UCSD-AML1 (cell line): ENCODE measurements at regions not wholly inside any gene's neighbourhood (a gene's known extent, or its start where the extent isn't known, plus 50 kb on each side); places are given as distances from the start of the nearest gene placed in this dataset.

Source experiments
- DNase-seq: peaks from one replicate; lab custom pipeline; 2025; ENCODE audit not compliant: unreplicated experiment; lab: John Stamatoyannopoulos, UW

DNA sequence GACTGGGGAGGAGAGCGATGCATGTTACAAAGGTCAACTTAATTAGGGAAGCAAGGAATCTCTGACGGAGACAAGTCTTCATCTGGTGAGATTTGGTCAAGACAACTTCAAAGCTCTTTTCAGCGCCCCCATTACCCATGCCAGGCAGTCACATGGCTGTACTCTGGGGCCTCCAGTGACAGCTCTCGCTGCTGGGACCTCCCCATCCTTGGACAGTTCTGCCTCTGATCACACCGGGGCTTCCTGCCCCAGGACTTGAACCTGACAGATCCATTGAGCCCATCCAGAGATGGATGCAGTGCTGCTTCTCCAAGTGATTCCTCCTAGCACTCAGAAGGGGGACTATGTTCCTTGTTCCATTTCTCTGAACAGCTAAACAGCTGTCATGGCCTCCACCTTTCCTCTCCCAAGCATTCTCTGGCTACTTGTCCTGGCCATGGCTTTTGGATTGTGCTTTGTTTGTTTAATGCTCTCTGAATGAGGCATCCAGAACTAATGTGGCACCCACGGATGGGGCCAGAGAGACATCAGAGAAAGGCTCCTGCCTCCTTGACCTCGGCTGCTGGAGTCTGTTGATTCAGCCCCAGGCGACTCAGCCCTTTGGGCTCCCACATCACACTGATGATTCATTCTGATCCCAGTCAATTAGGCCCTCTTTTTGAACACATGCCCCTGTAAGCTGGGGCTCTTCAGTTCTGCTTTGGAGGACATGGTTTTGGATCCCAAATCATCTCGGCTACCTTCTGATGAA, 122.1 kb upstream of the ADAMTS16 start:
- no peak for DNase-seq

DNA sequence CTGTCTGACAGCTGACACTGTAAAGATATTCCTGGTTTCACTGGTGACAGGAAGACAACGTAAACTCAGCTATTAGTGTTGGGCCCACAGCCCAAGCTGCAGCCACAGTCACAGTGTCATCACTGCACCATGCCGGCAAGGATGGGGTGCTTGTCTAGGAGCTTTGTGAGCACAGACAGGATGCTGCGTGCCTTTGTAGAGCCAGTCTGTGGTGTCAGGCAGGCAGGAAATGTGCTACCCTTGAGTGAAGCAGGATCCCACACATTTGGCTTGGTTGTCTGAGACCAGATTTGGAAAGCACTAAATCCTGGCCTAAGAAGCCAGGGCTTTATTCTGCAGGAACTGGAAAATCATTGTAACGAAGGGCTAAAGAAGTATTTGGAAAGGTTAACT, 121.6 kb upstream of the ADAMTS16 start:
- DNase-seq = no peak

DNA sequence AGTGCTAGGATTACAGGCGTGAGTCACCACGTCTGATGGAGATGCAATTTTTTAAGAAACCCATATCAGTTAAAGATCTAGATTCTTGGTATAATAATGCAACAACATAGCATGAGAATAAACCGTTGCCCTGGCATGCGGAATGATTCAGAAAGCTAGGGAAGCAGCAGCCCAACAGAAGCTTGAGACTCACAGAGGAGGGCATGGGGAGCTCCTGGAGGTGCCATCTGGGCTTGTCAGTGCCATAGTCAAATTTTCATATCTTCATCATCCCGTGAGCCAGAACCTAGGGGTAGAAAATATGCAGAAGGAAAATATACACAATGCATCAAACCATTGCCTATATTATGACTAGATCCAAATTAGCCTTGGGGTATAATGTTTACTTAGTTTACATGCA, 118.7 kb upstream of the ADAMTS16 start:
- DNase-seq = no peak

- no peak for DNase-seq
These were observed 114.9 kb upstream of the ADAMTS16 start for GRCh38 chr5:5025098-5025773.

DNA sequence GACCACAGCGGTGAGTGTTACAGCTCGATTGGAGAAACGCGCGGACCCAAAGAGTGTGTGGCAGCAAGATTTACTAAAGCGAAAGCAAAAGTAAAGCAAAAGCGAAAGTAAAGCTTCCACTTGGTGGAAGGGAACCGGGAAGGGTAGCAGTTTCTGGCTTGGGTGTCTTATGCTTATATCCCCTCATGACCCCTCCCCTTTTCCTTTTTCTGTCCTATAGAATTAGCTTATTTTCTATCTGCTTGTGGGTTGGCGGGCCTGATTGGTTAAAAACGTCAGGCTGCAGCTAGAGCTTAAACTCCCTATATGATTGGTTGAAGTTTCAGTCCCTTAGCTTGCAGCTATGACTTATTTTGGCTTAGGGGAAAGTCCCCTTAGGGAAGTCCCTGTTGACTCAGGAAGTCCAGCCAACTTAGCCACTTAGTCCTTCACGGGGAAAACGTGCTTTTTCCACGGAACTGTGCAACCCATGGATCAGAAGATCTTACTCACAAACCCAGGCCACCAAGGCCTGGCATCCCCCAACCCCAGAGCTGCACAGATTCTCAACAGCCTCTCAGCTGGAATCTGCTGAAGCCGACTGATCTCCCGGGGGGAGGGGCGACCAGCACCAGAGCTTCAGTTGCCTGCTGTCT, 114.2 kb upstream of the ADAMTS16 start:
- DNase-seq = no peak

DNA sequence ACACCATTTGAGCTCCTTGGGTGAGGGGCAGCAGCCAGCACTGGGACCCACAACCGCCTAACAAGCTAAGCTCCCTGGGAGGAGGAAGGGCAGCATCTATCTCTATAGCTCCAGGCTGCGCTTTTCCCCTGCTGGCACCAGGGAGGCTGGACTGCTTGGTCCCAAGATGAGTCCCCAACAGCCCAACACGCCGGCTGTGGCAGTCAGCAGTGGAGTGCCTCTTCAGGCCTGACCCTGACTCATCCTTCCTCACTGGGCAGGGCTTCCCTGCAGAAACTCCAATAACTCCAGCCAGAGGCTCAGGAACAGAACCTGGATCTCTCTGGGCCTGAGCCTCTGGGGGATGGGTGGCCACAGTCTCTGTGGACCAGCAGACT, 113.7 kb upstream of the ADAMTS16 start:
- DNase-seq = no peak

- no peak for DNase-seq
These were observed 108.5 kb upstream of the ADAMTS16 start for GRCh38 chr5:5031665-5032064.

DNA sequence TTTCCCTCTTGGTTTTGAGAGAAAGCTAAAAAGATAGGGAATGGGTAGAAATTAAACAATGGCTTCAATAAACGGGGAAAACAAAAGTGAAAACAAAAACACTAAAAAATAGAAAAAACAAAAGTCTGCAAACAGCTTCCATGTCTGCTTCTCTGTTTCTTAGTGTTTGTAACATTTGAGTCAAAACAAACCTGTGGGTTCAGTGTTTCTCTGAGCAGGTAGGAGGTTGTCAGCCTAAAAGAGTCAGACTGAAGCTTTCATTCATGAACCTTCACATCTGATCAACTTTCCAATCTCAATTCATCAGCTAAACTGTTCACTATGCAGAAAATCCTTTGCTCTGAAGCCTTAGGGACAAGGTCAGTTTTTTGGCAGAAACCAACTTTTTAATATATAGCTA, 102.5 kb upstream of the ADAMTS16 start:
- no peak for DNase-seq

DNA sequence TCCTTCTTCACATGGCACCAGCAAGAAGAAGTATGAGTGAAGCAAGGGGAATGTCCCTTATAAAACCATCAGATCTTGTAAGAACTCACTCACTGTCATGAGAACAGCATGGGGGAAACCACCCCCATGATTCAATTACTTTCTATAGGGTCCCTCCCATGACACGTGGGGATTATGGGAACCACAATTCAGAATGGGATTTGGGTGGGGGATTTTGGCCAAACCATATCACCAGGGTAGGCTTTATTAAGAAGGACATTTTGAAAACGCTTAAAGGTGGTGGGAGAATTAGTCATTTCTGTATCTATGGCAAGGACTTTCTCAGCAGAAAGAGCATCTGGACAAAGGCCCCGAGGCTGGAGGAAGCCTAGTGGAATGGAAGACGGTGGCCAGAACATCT, 100.2 kb upstream of the ADAMTS16 start:
- DNase-seq = no peak

- no peak for DNase-seq
These were observed 99.4 kb upstream of the ADAMTS16 start for GRCh38 chr5:5040712-5041111.

DNA sequence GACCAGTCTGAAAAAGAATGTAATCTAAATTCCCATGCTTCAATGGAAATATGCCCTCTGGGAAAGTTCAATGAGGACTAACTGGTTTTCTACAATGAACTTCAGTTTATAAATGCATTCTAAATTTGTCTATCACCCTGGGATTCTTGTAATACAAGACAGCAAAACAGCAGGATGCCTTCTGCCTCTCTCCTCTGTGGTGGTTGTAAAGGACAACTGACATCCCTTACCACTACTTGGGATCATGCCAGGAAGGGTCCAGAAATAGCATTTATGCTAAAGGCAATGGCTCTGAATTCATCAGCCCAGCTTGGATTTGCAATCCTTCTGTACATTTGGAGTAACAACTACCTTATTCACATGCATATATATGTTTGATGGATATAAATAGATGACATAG, 97.3 kb upstream of the ADAMTS16 start:
- no peak for DNase-seq

DNA sequence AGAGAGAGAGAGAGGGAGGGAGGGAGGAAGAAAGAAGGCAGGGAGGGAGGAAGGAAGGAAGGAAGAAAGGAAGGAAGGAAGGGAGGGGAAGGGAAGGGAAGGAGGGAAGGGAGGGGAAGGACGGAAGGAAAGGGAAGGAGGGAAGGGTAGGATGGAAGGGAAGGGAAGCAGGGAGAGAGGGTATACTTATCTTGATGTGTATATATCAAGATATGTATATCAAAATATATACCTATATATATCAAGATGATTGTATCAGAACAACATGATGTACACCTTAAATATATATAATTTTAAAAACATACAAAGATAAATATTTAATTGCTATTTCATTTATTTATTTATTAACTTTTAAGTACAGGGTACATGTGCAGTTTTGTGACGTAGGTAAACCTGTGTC, 96.8 kb upstream of the ADAMTS16 start:
- DNase-seq = no peak

- DNase-seq = no peak
These were observed 95.8 kb upstream of the ADAMTS16 start for GRCh38 chr5:5044247-5044840.

GRCh38 chr5:5046680-5047502, 93.2 kb upstream of the ADAMTS16 start:
- DNase-seq = no peak

GRCh38 chr5:5050801-5051200, 89.3 kb upstream of the ADAMTS16 start:
- DNase-seq = no peak

GRCh38 chr5:5055712-5056111, 84.4 kb upstream of the ADAMTS16 start:
- no peak for DNase-seq

DNA sequence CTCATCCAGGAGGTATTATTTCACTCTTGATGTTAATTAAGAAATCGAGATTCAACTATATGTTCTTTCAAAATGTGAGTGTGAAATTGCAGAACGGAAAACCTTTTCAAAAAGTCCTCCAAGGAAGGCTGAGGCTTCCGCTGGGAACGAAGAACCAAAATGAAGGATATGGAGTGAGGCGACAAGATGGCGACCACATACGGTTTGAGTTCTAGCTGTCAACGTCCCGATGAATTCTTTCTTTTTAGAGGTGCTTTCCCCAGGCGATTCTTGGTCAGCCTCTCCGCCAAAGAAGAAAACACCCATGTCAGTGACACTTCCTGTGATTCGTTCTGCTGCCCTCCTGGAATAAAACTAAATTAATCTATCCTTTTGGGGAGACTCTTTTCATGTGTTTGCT, 78.3 kb upstream of the ADAMTS16 start:
- no peak for DNase-seq

DNA sequence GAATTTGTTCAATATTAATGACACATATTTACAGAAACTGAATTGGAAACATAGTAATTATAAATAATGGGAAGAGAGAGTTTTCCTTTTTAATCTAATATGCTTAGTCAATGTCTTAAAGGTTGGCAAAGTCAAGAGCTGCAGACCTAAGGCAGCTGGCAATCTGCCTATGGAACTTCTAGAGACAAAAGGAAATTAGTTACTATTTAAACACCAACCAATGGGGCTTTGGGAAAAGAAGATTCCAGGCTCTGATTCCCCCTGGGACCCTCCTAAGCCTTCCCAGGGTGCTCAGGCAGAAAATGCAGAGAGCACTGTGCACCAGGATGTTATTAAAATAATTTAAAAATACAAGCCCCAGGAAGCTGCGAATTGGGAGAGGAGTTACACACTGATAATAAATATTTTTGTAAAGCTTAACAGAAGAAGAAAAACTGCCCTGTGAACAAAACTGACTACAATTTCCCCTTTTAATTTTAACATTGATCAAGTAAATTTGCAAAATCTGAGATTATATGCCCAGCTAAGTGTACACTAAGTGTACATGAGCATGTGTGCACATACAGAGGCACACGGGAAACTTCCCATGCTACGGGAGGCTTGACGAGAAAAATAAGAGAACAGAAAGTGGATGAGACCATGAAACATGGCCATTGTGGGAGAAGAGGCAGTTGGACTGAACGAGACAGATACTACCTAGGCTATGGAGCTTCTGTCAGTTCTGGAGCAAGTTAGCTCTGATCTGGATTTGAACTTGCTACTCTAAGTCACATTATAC, 77.4 kb upstream of the ADAMTS16 start:
- DNase-seq = no peak

GRCh38 chr5:5063533-5063953, 76.6 kb upstream of the ADAMTS16 start:
- no peak for DNase-seq

DNA sequence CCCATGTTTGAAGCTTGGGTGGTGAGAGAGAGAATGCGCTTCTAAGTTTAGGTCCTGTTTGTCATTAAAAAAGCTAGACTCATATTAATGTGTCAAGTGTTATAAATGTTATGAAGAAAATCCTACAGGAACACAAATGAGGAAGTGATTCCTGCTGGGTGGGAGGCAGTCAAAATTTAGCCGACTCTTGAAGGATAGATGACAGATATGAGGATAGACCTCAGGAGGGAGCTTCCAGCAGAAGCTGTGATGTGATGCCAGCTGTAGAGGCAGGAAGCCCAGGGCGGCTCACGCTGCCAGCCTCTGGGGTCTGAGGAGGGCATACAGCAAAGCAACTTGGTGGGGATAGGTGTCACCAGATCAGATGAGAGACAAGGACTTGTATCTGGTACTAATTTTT, 74.7 kb upstream of the ADAMTS16 start:
- DNase-seq = no peak
